Activated CD4-positive, alpha-beta T cell treated with anti-CD3 and anti-CD28 coated beads for 48 hours (primary cell): ENCODE measurements at regions not wholly inside any gene's neighbourhood (a gene's known extent, or its start where the extent isn't known, plus 50 kb on each side); places are given as distances from the start of the nearest gene placed in this dataset.
"Not testable (repeated sequence)": the region's sequence is repeated elsewhere in the genome, so short reads cannot be mapped to it uniquely, and the experiment has no call there.

Experiments
- DNase-seq: peaks from one replicate; pipeline ENCODE4 v3.0.0-alpha.2; 2020

- DNase-seq: no peak
Observed at GRCh38 chr16:64287655-64288528, 834.0 kb downstream of the CDH11 start.

DNA sequence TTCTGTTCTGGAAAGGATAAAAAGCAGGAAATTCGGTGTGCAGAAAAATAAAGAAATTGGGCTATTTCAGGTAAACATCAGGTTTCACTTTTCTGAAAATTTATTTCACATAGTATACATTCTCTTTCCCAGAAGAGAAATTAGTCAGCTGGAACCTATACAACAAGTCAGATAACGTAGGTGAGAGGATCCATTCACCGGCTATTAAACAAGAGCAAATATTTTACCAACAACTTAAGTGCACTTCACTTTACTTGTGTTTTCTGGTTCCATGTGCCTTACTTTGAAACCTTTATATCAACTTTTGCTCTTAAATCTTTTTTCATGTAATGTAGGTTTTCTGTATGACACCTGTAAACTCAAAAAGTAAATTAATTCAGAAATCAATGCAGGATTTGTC is 839.7 kb downstream of the CDH11 start:
- no peak for DNase-seq

- DNase-seq: no peak
Observed at GRCh38 chr16:64280317-64280716, 841.5 kb downstream of the CDH11 start.

- DNase-seq: no peak
Observed at GRCh38 chr16:64278196-64278595, 843.7 kb downstream of the CDH11 start.

GRCh38 chr16:64276646-64277045 is 845.2 kb downstream of the CDH11 start:
- no peak for DNase-seq

- no peak for DNase-seq
Observed at GRCh38 chr16:64272028-64272427, 849.8 kb downstream of the CDH11 start.

DNA sequence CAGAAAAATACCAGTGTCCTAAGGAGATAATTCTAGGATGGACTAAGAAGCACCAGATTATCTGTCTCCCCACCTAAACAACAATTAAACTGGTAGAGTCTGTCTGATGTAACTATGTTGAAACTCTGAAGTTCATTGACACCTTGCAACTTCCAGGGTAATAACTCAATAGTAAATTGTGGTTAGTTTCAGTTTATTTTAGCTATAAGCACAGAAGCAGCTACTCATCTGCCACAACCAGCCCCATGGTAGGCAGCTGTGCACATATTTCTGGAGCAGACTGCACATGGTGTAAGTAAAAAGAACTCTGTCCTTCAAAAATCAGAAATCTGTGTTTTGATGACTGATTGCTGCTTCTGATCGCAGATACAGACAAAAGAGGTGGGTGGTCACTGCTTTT is 852.1 kb downstream of the CDH11 start:
- no peak for DNase-seq

- DNase-seq: no peak
Observed at GRCh38 chr16:64265756-64266155, 856.1 kb downstream of the CDH11 start.

- DNase-seq: not testable (repeated sequence)
Observed at GRCh38 chr16:64260631-64261401, 861.0 kb downstream of the CDH11 start.

DNA sequence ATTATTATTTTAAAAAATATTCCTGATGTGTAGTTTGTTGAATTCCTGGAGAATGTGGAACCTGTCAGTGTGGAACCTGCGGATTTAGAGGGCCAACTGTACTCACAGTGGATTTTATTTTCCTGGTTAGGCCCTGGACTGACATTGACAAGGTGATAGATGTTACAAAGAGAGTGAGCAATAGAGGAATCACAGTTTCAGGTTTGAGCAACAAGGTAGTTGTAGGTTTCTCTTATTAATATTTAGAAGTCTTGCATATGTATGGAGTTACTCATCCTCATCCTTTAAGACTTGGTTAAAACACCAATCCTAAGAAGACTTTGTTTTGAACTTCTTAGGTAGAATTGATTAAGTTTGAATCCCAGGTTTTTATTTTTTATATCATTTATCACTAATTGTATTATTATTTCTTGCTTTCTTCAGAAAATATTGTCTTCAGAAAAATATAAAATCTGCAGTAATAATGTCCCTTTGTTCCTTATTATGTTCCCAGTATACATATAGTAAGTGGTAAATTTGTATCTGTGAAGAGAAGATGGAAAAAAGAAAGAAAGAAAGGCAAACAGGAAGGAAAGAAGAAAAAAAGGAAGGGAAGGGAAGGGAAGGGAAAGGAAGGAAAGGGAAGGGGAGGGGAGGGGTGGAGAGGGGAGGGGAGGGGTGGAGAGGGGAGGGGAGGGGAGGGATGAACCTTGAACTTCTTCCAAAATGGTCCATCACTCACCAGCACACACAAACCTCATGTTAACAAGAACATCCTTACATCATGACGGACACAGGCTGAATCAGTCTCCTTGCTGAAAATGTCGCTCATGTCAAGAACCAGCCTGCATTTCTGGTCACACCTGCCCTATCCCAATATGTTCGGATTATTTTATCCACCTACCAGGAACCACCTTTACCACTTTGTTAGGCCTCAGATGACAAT is 867.2 kb downstream of the CDH11 start:
- DNase-seq: no peak

- DNase-seq: no peak
Observed at GRCh38 chr16:64253525-64253924, 868.3 kb downstream of the CDH11 start.

DNA sequence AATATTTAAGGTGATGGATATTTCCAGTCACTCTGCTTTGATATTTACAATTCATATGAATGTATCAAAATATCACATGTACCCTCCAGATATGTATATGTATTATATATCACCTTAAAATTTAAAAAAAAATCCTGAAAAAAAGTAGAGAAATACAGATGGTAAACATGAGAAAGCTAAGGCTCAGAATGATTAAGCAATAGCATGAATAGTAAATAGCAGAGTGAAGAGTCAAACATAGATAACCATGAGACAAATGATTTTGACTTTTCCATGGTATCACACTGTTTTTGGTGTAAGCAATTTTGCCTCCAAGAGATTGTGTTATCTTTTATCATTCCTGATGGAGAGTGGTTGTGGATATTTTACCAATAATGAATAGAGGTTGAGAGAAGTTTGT is 868.8 kb downstream of the CDH11 start:
- DNase-seq: no peak

DNA sequence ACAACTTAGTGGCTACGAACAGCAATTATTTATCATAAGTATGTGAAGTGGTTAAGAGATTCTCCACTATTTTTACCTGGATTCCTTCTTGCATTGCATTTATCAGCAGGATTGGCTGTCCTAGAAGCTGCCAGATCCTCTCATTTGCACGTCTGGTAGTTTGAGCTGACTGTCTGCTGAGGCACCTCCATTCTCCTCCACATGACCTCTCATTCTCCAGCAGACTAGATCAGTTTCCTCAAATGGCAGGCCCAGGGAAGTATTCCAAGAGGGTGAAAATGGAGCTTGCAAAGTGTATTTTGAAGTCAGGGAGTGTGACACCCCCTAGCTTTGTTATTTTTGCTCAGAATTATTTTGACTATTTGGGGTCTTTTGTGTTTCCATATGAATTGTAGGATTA is 870.1 kb downstream of the CDH11 start:
- no peak for DNase-seq

GRCh38 chr16:64250866-64251265 is 871.0 kb downstream of the CDH11 start:
- no peak for DNase-seq

- DNase-seq: no peak
Observed at GRCh38 chr16:64242492-64242891, 879.4 kb downstream of the CDH11 start.

DNA sequence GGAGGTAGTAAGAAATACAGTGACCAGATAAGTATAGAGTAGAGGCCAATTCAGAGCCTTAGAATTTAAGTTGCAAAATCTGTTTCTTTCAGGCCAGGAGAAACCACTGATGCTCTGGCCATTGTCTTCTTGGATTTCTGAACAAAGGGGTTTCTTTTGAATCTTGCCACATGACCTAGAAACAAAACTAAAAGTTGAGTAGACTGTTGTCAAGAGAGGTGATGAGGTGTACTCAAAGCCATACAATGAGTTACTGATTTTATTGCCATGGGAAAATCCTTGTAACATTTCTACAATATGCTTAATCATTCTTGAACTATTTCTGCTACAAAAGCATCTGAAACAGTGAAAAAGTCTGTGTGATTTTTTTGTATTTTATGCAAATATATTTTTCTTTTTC is 881.3 kb downstream of the CDH11 start:
- no peak for DNase-seq

DNA sequence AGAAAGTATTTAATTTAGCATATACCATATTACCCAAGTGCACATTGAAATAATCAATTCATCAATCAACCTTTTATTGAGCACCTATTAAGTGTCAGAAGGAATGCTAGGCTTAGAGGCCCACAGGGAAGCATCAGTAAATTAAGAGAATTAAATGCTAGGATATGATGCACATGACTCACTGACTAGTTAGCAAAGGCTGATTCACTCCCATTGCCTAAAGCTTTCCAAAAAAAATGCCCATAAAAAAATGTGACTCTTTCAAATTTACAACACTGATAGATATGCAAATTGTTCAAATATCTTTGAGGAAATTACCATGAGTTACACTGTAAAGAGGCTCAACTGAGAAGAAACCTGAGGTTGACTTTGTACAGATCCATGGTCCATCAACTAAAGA is 883.3 kb downstream of the CDH11 start:
- DNase-seq: no peak

- no peak for DNase-seq
Observed at GRCh38 chr16:64236316-64236715, 885.5 kb downstream of the CDH11 start.

DNA sequence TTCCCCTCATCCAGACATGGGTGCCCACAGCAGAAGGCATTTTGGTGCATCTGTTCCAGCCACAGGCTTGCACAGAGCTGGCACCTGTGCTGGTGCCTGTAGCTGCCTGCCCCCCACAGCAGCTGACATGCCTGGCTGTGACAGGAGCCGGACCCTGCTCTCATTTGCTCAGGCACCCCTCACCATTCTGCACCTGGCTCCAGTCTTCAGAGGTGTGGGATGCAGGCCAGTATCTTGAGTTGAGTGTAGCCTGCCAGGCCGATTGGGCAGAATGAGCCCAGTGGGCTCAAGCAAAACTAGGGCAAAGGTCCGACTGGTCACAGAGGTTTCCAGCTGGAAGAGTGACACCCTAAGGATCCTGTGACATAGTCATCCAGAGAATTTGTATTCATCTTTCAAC is 887.7 kb downstream of the CDH11 start:
- no peak for DNase-seq

DNA sequence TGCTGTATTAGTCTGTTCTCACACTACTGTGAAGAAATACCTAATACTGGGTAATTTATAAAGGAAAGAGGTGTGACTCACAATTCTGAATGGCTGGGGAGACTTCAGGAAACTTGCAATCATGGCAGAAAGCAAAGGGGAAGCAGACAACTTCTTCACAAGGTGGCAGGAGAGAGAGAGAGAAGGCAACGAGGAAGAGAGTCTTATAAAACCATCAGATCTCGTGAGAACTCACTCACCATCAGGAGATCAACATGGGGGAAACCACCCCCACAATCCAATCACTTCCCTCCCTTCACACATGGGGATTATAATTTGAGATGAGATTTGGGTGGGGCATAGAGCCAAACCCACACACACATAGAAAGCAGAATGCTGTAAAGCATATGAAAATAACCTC is 896.2 kb downstream of the CDH11 start:
- no peak for DNase-seq

DNA sequence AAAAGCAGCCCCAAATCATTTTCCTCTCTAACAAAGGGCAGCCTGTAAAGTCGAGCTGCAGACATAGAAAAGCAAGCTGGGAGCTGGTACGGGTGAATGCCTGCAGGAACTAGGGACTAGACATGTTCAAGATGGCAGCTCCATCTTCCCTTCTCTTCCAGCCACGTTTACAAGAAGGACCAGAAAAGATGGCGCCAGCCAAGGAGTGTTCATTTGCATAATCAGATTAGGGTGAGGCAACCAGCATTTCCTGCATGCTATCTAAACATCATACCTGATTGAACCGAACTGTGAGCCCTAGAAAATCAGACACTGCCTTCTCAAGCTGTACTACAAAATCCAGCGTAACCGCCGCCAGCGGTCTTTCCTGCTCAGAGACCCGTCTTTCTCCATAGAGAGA is 896.8 kb downstream of the CDH11 start:
- no peak for DNase-seq

- DNase-seq: no peak
Observed at GRCh38 chr16:64217789-64218535, 903.9 kb downstream of the CDH11 start.
